Testis (tissue), 2 donors: ENCODE measurements at regions not wholly inside any gene's neighbourhood (a gene's known extent, or its start where the extent isn't known, plus 50 kb on each side); places are given as distances from the start of the nearest gene placed in this dataset.

Experiments used
- DNase-seq: peaks from one replicate; pipeline ENCODE4 v3.0.0-alpha.2; 2019
- H3K27ac ChIP-seq, 2 donors: fragments of 200-600 bp; sonication (generic); one replicate each; pipeline ENCODE4 v1.5.1; 2019
- H3K27me3 ChIP-seq: fragments of 200-600 bp; sonication (generic); one replicate; pipeline ENCODE4 v1.5.1; 2019
- H3K36me3 ChIP-seq: fragments of 200-600 bp; sonication (generic); one replicate; pipeline ENCODE4 v1.5.1; 2017; ENCODE audit warnings: low read depth; ENCODE audit errors: missing control alignments
- H3K4me1 ChIP-seq: fragments of 200-600 bp; sonication (generic); one replicate; pipeline ENCODE4 v1.5.1; 2019
- H3K4me3 ChIP-seq, 2 donors: fragments of 200-600 bp; sonication (generic); one replicate each; pipeline ENCODE4 v1.5.1; 2017 to 2019
- H3K9me3 ChIP-seq: fragments of 200-600 bp; sonication (generic); one replicate; pipeline ENCODE4 v1.5.1; 2017
- POLR2A ChIP-seq: fragments of 450-650 bp; IDR thresholded peaks from one replicate; pipeline ENCODE4 v1.6.1; 2017; ENCODE audit warnings: antibody characterized with exemption, mild to moderate bottlenecking, moderate library complexity
- WGBS, 2 donors: methylation state at CpG; one replicate each; pipeline ENCODE4 v1.1.5; 2018; 5-methylcytosine and 5-hydroxymethylcytosine counted together
- intact Hi-C: fragments of 100-400 bp; cut with DNase I; formaldehyde crosslinking; loops from one replicate; pipeline ENCODE4 v1.15.1; 2023; ENCODE audit warnings: low total_unique reads
- TF ChIP-seq, protein P1 (sequence below), 3 experiments: fragments of 450-650 bp in 2 of 3; fragments of 200-600 bp in 1 of 3; sonication (generic) in 1 of 3; IDR thresholded peaks; one replicate each; pipeline ENCODE4 v1.5.1; 2016 to 2019; ENCODE audit warnings: antibody characterized with exemption in 3 of 3, mild to moderate bottlenecking in 2 of 3, moderate library complexity in 1 of 3

DNA sequence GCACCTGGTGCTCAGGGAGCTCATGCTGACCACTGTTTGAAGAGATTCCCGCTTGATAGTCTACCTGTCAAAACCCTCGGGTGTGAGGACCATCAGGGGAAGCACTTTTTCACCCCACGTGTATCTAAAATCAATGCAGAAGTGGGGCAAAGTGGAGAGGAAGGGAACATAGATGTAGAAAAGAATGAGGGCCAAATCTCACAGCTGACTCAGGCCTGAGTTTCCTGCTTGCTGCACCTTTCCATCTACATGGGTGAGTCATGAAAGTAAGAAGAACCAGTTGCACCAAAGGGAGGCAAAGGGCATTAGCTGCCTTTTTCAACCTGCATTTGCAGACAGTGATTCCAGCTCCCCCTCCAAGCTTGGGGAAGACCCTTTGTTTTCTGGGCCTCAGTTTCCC, 100.2 kb upstream of the MYCN start:
- no peaks in the 10 kb centered on the region for H3K36me3 ChIP-seq
- no peaks in the 10 kb centered on the region for H3K27me3 ChIP-seq
- DNase-seq = no peak
- H3K4me3 ChIP-seq = no peak overlapping the region
- TF ChIP-seq POLR2A = no peak
- TF ChIP-seq, protein P1, sequence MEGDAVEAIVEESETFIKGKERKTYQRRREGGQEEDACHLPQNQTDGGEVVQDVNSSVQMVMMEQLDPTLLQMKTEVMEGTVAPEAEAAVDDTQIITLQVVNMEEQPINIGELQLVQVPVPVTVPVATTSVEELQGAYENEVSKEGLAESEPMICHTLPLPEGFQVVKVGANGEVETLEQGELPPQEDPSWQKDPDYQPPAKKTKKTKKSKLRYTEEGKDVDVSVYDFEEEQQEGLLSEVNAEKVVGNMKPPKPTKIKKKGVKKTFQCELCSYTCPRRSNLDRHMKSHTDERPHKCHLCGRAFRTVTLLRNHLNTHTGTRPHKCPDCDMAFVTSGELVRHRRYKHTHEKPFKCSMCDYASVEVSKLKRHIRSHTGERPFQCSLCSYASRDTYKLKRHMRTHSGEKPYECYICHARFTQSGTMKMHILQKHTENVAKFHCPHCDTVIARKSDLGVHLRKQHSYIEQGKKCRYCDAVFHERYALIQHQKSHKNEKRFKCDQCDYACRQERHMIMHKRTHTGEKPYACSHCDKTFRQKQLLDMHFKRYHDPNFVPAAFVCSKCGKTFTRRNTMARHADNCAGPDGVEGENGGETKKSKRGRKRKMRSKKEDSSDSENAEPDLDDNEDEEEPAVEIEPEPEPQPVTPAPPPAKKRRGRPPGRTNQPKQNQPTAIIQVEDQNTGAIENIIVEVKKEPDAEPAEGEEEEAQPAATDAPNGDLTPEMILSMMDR (IDR thresholded peaks at IDR 0.05) = no peak
- H3K9me3 ChIP-seq = no peaks in the 10 kb centered on the region
- intact Hi-C loops = no loop called here
- no peaks in the 10 kb centered on the region for H3K4me1 ChIP-seq
- WGBS, 2 donors = 94 to 96% methylated on average over 3 of the region's 3 CpGs
- no peak overlapping the region for H3K27ac ChIP-seq

DNA sequence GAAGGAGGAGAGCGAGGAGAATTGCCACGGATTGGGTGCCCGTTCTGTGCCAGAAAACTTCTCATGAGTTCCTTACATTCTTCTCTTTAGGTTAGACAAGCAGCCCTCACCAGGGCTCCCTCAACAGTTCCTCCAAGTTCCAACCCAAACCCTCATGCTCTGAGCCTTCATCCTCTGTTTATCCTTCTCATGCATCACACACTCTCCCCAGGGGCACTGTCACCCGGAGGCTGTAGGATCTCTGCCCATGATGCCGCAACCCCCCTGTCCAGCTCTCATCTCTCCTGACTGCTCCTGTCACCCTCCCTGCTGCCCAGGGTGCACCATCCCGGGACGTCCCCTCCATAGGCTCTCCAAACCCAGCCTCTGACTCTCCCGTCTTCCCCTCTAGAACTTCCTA, 99.4 kb upstream of the MYCN start:
- no peak for DNase-seq
- H3K27me3 ChIP-seq = no peaks in the 10 kb centered on the region
- H3K4me1 ChIP-seq = no peaks in the 10 kb centered on the region
- no peaks in the 10 kb centered on the region for H3K36me3 ChIP-seq
- no peak overlapping the region for H3K27ac ChIP-seq
- no peaks in the 10 kb centered on the region for H3K9me3 ChIP-seq
- no peak for TF ChIP-seq POLR2A
- TF ChIP-seq, protein P1 (IDR thresholded peaks at IDR 0.05) = no peak
- WGBS, 2 donors = 88 to 98% methylated on average over 8 of the region's 8 CpGs
- intact Hi-C loops = no loop called here
- H3K4me3 ChIP-seq = no peak overlapping the region

DNA sequence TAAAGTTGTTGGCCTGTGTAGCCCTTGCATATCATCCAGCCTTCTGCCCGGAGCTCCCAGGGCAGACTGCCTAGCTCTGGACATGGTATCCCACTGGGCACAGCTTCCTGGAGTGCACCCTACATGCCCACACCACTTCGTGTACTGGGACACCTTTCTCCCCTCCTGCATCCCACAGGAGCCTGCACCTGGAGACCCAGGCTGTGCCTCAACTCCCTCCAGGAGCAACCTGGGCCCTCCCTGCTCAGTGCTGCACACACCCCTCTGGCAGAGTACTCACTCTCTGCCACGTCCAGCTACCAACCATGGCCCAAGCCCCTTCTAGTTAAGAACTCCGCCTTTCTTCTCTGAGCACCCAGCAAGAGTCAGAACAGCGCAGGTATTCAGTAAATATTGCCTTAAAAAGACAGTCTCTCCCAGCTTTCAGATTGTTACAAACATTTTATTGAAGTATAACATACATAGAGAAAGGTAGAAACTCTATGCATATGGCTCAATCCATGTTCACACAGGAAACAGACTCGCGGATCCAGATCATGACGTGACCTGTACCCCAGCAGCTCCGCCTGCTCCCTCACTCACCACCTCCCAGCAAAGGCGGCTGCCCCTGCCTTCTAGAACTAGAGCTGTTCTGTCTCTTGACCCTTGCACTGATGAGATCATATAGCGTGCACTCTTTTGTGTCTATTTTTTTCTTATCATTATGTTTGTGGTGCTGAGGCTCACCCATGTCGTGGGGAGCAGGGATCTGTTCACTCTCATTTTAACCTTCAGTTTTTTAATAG, 98.4 kb upstream of the MYCN start:
- Histone ChIP-seq H3K4me3 (no peak overlapping the region), H3K27ac (no peak overlapping the region), H3K27me3 (no peaks in the 10 kb centered on the region), H3K36me3 (no peaks in the 10 kb centered on the region), H3K9me3 (no peaks in the 10 kb centered on the region), H3K4me1 (no peaks in the 10 kb centered on the region)
- no peak for DNase-seq
- TF ChIP-seq POLR2A = no peak
- TF ChIP-seq, protein P1 (IDR thresholded peaks at IDR 0.05) = no peak
- intact Hi-C loops = no loop called here
- 91% methylated on average over 12 of the region's 12 CpGs for WGBS, 2 donors

DNA sequence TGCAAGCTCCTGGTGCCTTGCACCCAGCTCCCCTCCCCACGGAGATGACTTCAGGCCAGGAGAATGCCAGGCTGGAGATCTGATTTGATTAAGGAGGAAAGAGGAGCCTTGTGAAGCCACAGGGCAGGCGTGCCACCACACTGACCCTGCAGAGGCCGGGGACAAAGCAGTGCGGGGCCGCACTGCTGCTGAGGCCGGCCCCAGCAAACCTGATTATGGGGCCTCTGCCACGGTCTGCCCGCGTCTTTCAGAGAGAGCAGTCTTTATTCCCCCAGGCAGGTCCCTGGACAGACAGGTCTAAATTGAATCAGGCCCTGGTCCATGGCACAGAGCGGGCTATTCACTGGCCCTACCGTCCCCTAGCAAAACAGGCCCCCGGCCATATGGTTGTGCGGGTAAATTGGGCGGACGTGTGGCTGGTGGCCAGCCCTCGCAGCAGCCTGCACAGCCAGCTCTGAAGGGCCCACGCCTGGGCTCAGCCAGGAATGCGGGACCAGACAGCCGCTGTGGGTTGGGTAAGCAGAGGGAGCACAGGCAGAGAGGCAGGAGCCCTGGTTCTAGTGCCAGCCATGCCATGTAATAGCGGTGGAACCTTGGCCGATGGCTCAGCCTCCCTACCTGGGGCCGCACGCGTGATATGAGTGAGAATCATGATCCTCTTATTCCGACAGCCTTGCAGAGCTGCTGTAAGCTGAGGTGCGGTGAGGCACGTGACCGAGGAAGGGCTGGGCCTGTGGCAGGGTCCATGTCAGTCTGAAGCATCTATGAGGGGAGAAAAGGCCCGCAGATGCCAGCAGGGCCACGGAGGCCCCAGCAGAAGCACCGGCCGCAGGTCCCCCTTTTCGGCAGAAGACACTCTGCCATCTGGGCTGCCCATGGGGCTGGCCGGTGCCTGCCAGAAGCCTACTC, 97.3 kb upstream of the MYCN start:
- Histone ChIP-seq H3K27ac (no peak overlapping the region), H3K9me3 (no peaks in the 10 kb centered on the region), H3K36me3 (no peaks in the 10 kb centered on the region), H3K27me3 (no peaks in the 10 kb centered on the region), H3K4me1 (no peaks in the 10 kb centered on the region), H3K4me3 (no peak overlapping the region)
- TF ChIP-seq, protein P1 (IDR thresholded peaks at IDR 0.05) = no peak
- TF ChIP-seq POLR2A = no peak
- intact Hi-C loops = no loop called here
- 89 to 91% methylated on average over 11 to 34 of the region's 34 CpGs for WGBS, 2 donors
- no peak for DNase-seq
